ENCODE measurements at regions not wholly inside any gene's neighbourhood (a gene's known extent, or its start where the extent isn't known, plus 50 kb on each side); places are given as distances from the start of the nearest gene placed in this dataset.

GRCh38 chr7:11970132-11970531 is 138.1 kb upstream of the THSD7A start:
- no peaks in the 10 kb centered on the region for H3K27me3 ChIP-seq (ENCODE audit: control insufficient read depth, insufficient read depth, low read length)
- H3K4me3 ChIP-seq (ENCODE audit: low read depth, low read length): no peak overlapping the region
- ChIA-PET POLR2A (no interaction called here), CTCF (no interaction called here)
- H3K36me3 ChIP-seq (ENCODE audit: control insufficient read depth, insufficient read depth, low read length): no peaks in the 10 kb centered on the region
- no peak for TF ChIP-seq CTCF (IDR thresholded peaks at IDR 0.05; ENCODE audit: insufficient read depth, low read depth, low read length)
- no peak for DNase-seq (ENCODE audit: low read depth)

GRCh38 chr7:11985376-11985775 is 153.4 kb upstream of the THSD7A start:
- H3K36me3 ChIP-seq (ENCODE audit: control insufficient read depth, insufficient read depth, low read length): no peaks in the 10 kb centered on the region
- no peak overlapping the region for H3K4me3 ChIP-seq (ENCODE audit: low read depth, low read length)
- DNase-seq (ENCODE audit: low read depth): no peak
- CTCF ChIA-PET: no interaction called here
- TF ChIP-seq CTCF (IDR thresholded peaks at IDR 0.05; ENCODE audit: insufficient read depth, low read depth, low read length): no peak
- H3K27me3 ChIP-seq (ENCODE audit: control insufficient read depth, insufficient read depth, low read length): no peaks in the 10 kb centered on the region
- POLR2A ChIA-PET: no interaction called here

- TF ChIP-seq CTCF (IDR thresholded peaks at IDR 0.05; ENCODE audit: insufficient read depth, low read depth, low read length): no peak
- H3K36me3 ChIP-seq (ENCODE audit: control insufficient read depth, insufficient read depth, low read length): no peaks in the 10 kb centered on the region
- no peaks in the 10 kb centered on the region for H3K27me3 ChIP-seq (ENCODE audit: control insufficient read depth, insufficient read depth, low read length)
- ChIA-PET POLR2A (no interaction called here), CTCF (no interaction called here)
- DNase-seq (ENCODE audit: low read depth): no peak
- no peak overlapping the region for H3K4me3 ChIP-seq (ENCODE audit: low read depth, low read length)
Measured at GRCh38 chr7:11985971-11986370, 154.0 kb upstream of the THSD7A start.

- no peak for DNase-seq (ENCODE audit: low read depth)
- POLR2A ChIA-PET: no interaction called here
- CTCF ChIA-PET: no interaction called here
- TF ChIP-seq CTCF (IDR thresholded peaks at IDR 0.05; ENCODE audit: insufficient read depth, low read depth, low read length): no peak
- no peak overlapping the region for H3K4me3 ChIP-seq (ENCODE audit: low read depth, low read length)
- H3K36me3 ChIP-seq (ENCODE audit: control insufficient read depth, insufficient read depth, low read length): no peaks in the 10 kb centered on the region
- H3K27me3 ChIP-seq (ENCODE audit: control insufficient read depth, insufficient read depth, low read length): no peaks in the 10 kb centered on the region
Measured at GRCh38 chr7:11988186-11988585, 156.2 kb upstream of the THSD7A start.

- CTCF ChIA-PET: no interaction called here
- no peak for DNase-seq (ENCODE audit: low read depth)
- H3K4me3 ChIP-seq (ENCODE audit: low read depth, low read length): no peak overlapping the region
- no peaks in the 10 kb centered on the region for H3K36me3 ChIP-seq (ENCODE audit: control insufficient read depth, insufficient read depth, low read length)
- no peak for TF ChIP-seq CTCF (IDR thresholded peaks at IDR 0.05; ENCODE audit: insufficient read depth, low read depth, low read length)
- POLR2A ChIA-PET: no interaction called here
- no peaks in the 10 kb centered on the region for H3K27me3 ChIP-seq (ENCODE audit: control insufficient read depth, insufficient read depth, low read length)
Measured at GRCh38 chr7:12002428-12002827, 170.4 kb upstream of the THSD7A start.
